ENCODE measurements at regions not wholly inside any gene's neighbourhood (a gene's known extent, or its start where the extent isn't known, plus 50 kb on each side); places are given as distances from the start of the nearest gene placed in this dataset.

GRCh38 chr5:173709761-173710160 is 93.3 kb upstream of the BOD1 start:
- peaks cover 0 to 22% (median 18%) of the 10 kb centered on the region in 4 donors for H3K4me1 ChIP-seq
- H3K36me3 ChIP-seq, result no peaks in the 10 kb centered on the region
- TF ChIP-seq CTCF (IDR thresholded peaks at IDR 0.05), result no peak
- DNase-seq, result no peak
- no peak overlapping the region for H3K27ac ChIP-seq
- no peaks in the 10 kb centered on the region for H3K9me3 ChIP-seq
- intact Hi-C loops (cut with DNase I; ENCODE audit: low total_unique reads), result no loop called here
- H3K27me3 ChIP-seq, result peaks cover 0 to 3% of the 10 kb centered on the region in 2 donors
- no peak overlapping the region for H3K4me3 ChIP-seq

- peaks cover 0 to 22% (median 18%) of the 10 kb centered on the region in 4 donors for H3K4me1 ChIP-seq
- H3K36me3 ChIP-seq, result no peaks in the 10 kb centered on the region
- peaks cover 0 to 3% of the 10 kb centered on the region in 2 donors for H3K27me3 ChIP-seq
- H3K4me3 ChIP-seq, result no peak overlapping the region
- DNase-seq, result no peak
- H3K9me3 ChIP-seq, result no peaks in the 10 kb centered on the region
- intact Hi-C loops (cut with DNase I; ENCODE audit: low total_unique reads), result no loop called here
- H3K27ac ChIP-seq, result no peak overlapping the region
- TF ChIP-seq CTCF (IDR thresholded peaks at IDR 0.05), result no peak
These were observed 94.1 kb upstream of the BOD1 start for GRCh38 chr5:173710528-173710927.

- H3K27ac ChIP-seq, result no peak overlapping the region
These were observed 95.0 kb upstream of the BOD1 start for GRCh38 chr5:173711466-173711865.

GRCh38 chr5:173712609-173713175 is 96.2 kb upstream of the BOD1 start:
- DNase-seq, result no peak

More at GRCh38 chr5:173711466-173711865, 95.0 kb upstream of the BOD1 start:
- Histone ChIP-seq H3K27me3 (peaks cover 0 to 3% of the 10 kb centered on the region in 2 donors), H3K9me3 (no peaks in the 10 kb centered on the region), H3K36me3 (no peaks in the 10 kb centered on the region), H3K4me3 (no peak overlapping the region), H3K4me1 (peaks cover 0 to 17% (median 14%) of the 10 kb centered on the region in 4 donors)
- DNase-seq, result no peak
- intact Hi-C loops (cut with DNase I; ENCODE audit: low total_unique reads), result no loop called here
- no peak for TF ChIP-seq CTCF (IDR thresholded peaks at IDR 0.05)

GRCh38 chr5:173714551-173715428 is 98.3 kb upstream of the BOD1 start:
- intact Hi-C loops (cut with DNase I; ENCODE audit: low total_unique reads), result no loop called here
- Histone ChIP-seq H3K27ac (no peak overlapping the region), H3K4me1 (no peaks in the 10 kb centered on the region), H3K27me3 (peaks cover 0 to 3% of the 10 kb centered on the region in 2 donors), H3K36me3 (no peaks in the 10 kb centered on the region), H3K4me3 (no peak overlapping the region), H3K9me3 (no peaks in the 10 kb centered on the region)
- no peak for DNase-seq
- no peak for TF ChIP-seq CTCF (IDR thresholded peaks at IDR 0.05)

More at GRCh38 chr5:173712609-173713175, 96.2 kb upstream of the BOD1 start:
- Histone ChIP-seq H3K27me3 (peaks cover 0 to 3% of the 10 kb centered on the region in 2 donors), H3K36me3 (no peaks in the 10 kb centered on the region), H3K4me3 (no peak overlapping the region), H3K4me1 (peaks cover 0 to 4% (median 2%) of the 10 kb centered on the region in 4 donors), H3K9me3 (no peaks in the 10 kb centered on the region), H3K27ac (no peak overlapping the region)
- intact Hi-C loops (cut with DNase I; ENCODE audit: low total_unique reads), result no loop called here
- TF ChIP-seq CTCF (IDR thresholded peaks at IDR 0.05), result no peak

All from tibial artery (tissue), 4 donors.